Esophagus squamous epithelium (tissue), 4 donors: ENCODE measurements at regions not wholly inside any gene's neighbourhood (a gene's known extent, or its start where the extent isn't known, plus 50 kb on each side); places are given as distances from the start of the nearest gene placed in this dataset.

Experiments
- POLR2A ChIP-seq, 4 donors: fragments of 450-650 bp; IDR thresholded peaks; one replicate each; pipeline ENCODE4 v1.6.1; 2017; ENCODE audit warnings: antibody characterized with exemption in 4 of 4, mild to moderate bottlenecking in 4 of 4, moderate library complexity in 3 of 4
- TF ChIP-seq, protein P1 (sequence below), 6 experiments: fragments of 450-650 bp in 4 of 6; fragments of 200-600 bp in 2 of 6; sonication (generic) in 2 of 6; IDR thresholded peaks; one replicate each; pipeline ENCODE4 v1.5.1; 2016 to 2019; ENCODE audit warnings: antibody characterized with exemption in 6 of 6, mild to moderate bottlenecking in 4 of 6, moderate library complexity in 4 of 6

GRCh38 chr14:34027130-34027989 is 76.5 kb upstream of the EGLN3 start:
- TF ChIP-seq, protein P1, sequence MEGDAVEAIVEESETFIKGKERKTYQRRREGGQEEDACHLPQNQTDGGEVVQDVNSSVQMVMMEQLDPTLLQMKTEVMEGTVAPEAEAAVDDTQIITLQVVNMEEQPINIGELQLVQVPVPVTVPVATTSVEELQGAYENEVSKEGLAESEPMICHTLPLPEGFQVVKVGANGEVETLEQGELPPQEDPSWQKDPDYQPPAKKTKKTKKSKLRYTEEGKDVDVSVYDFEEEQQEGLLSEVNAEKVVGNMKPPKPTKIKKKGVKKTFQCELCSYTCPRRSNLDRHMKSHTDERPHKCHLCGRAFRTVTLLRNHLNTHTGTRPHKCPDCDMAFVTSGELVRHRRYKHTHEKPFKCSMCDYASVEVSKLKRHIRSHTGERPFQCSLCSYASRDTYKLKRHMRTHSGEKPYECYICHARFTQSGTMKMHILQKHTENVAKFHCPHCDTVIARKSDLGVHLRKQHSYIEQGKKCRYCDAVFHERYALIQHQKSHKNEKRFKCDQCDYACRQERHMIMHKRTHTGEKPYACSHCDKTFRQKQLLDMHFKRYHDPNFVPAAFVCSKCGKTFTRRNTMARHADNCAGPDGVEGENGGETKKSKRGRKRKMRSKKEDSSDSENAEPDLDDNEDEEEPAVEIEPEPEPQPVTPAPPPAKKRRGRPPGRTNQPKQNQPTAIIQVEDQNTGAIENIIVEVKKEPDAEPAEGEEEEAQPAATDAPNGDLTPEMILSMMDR (IDR thresholded peaks at IDR 0.05): no peak
- no peak for TF ChIP-seq POLR2A (IDR thresholded peaks at IDR 0.05)
